IgD-negative memory B cell (primary cell): ENCODE measurements at regions not wholly inside any gene's neighbourhood (a gene's known extent, or its start where the extent isn't known, plus 50 kb on each side); places are given as distances from the start of the nearest gene placed in this dataset.

ENCODE experiments used
- H3K27ac Mint-ChIP-seq, 3 donors: one replicate each; pipeline ENCODE4 v1.8.0; 2020 to 2022; ENCODE audit warnings: mild to moderate bottlenecking in 3 of 3, mixed read lengths in 3 of 3, moderate library complexity in 1 of 3
- H3K27me3 Mint-ChIP-seq: one replicate; pipeline ENCODE4 v1.8.0; 2021; ENCODE audit warnings: mixed read lengths
- H3K36me3 Mint-ChIP-seq: one replicate; pipeline ENCODE4 v1.8.0; 2020; ENCODE audit warnings: mild to moderate bottlenecking, mixed read lengths
- H3K4me1 Mint-ChIP-seq, 3 donors: one replicate each; pipeline ENCODE4 v1.8.0; 2020 to 2022; ENCODE audit warnings: mixed read lengths in 3 of 3, mild to moderate bottlenecking in 1 of 3
- H3K4me3 Mint-ChIP-seq, 4 donors: one replicate each; pipeline ENCODE4 v1.8.0; 2020 to 2022; ENCODE audit warnings: mild to moderate bottlenecking in 4 of 4, mixed read lengths in 4 of 4, moderate library complexity in 3 of 4
- H3K9me3 Mint-ChIP-seq, 3 donors: one replicate each; pipeline ENCODE4 v1.8.0; 2020 to 2021; ENCODE audit warnings: mixed read lengths in 3 of 3, mild to moderate bottlenecking in 1 of 3

GRCh38 chr1:72780212-72780611, 497.9 kb upstream of the NEGR1 start:
- no peak overlapping the region for H3K4me3 Mint-ChIP-seq
- no peaks in the 10 kb centered on the region for H3K27me3 Mint-ChIP-seq
- no peak overlapping the region for H3K27ac Mint-ChIP-seq

GRCh38 chr1:72777918-72778317, 495.6 kb upstream of the NEGR1 start:
- Mint-ChIP-seq H3K4me1 (no peaks in the 10 kb centered on the region), H3K27me3 (no peaks in the 10 kb centered on the region), H3K9me3 (peaks cover 0 to 6% (median 2%) of the 10 kb centered on the region in 3 donors), H3K27ac (no peak overlapping the region), H3K36me3 (no peaks in the 10 kb centered on the region), H3K4me3 (no peak overlapping the region)

More at GRCh38 chr1:72780212-72780611, 497.9 kb upstream of the NEGR1 start:
- H3K36me3 Mint-ChIP-seq: no peaks in the 10 kb centered on the region
- H3K9me3 Mint-ChIP-seq: peaks cover 0 to 3% (median 1%) of the 10 kb centered on the region in 3 donors
- no peaks in the 10 kb centered on the region for H3K4me1 Mint-ChIP-seq

- H3K4me1 Mint-ChIP-seq: no peaks in the 10 kb centered on the region
- H3K27me3 Mint-ChIP-seq: no peaks in the 10 kb centered on the region
- H3K9me3 Mint-ChIP-seq: peaks cover 0 to 4% (median 2%) of the 10 kb centered on the region in 3 donors
- H3K36me3 Mint-ChIP-seq: no peaks in the 10 kb centered on the region
- peak overlapping the region in 1 of 4 donors; percentile 39 for H3K4me3 Mint-ChIP-seq
- no peak overlapping the region for H3K27ac Mint-ChIP-seq
Observed at GRCh38 chr1:72763481-72763880, 481.1 kb upstream of the NEGR1 start.

GRCh38 chr1:72759486-72759885, 477.1 kb upstream of the NEGR1 start:
- H3K36me3 Mint-ChIP-seq: no peaks in the 10 kb centered on the region

GRCh38 chr1:72757843-72758242, 475.5 kb upstream of the NEGR1 start:
- Mint-ChIP-seq H3K27ac (no peak overlapping the region), H3K27me3 (no peaks in the 10 kb centered on the region), H3K9me3 (peaks cover 0 to 6% (median 4%) of the 10 kb centered on the region in 3 donors), H3K4me3 (no peak overlapping the region), H3K36me3 (no peaks in the 10 kb centered on the region), H3K4me1 (no peaks in the 10 kb centered on the region)

More at GRCh38 chr1:72759486-72759885, 477.1 kb upstream of the NEGR1 start:
- Mint-ChIP-seq H3K9me3 (peaks cover 0 to 4% (median 4%) of the 10 kb centered on the region in 3 donors), H3K4me3 (no peak overlapping the region), H3K27me3 (no peaks in the 10 kb centered on the region), H3K4me1 (no peaks in the 10 kb centered on the region), H3K27ac (no peak overlapping the region)

- H3K4me3 Mint-ChIP-seq: no peak overlapping the region
- no peaks in the 10 kb centered on the region for H3K27me3 Mint-ChIP-seq
- H3K4me1 Mint-ChIP-seq: no peaks in the 10 kb centered on the region
- H3K27ac Mint-ChIP-seq: no peak overlapping the region
- H3K9me3 Mint-ChIP-seq: peaks cover 0 to 4% (median 2%) of the 10 kb centered on the region in 3 donors
- H3K36me3 Mint-ChIP-seq: no peaks in the 10 kb centered on the region
Observed at GRCh38 chr1:72745413-72745812, 463.1 kb upstream of the NEGR1 start.

GRCh38 chr1:72734415-72734814, 452.1 kb upstream of the NEGR1 start:
- no peaks in the 10 kb centered on the region for H3K27me3 Mint-ChIP-seq
- H3K9me3 Mint-ChIP-seq: peaks cover 6 to 7% (median 6%) of the 10 kb centered on the region in 3 donors
- H3K4me1 Mint-ChIP-seq: no peaks in the 10 kb centered on the region
- no peaks in the 10 kb centered on the region for H3K36me3 Mint-ChIP-seq
- no peak overlapping the region for H3K27ac Mint-ChIP-seq
- no peak overlapping the region for H3K4me3 Mint-ChIP-seq

GRCh38 chr1:72724951-72725861, 442.9 kb upstream of the NEGR1 start:
- no peak overlapping the region for H3K4me3 Mint-ChIP-seq
- no peaks in the 10 kb centered on the region for H3K36me3 Mint-ChIP-seq
- H3K4me1 Mint-ChIP-seq: no peaks in the 10 kb centered on the region
- peaks cover 1 to 5% (median 3%) of the 10 kb centered on the region in 3 donors for H3K9me3 Mint-ChIP-seq
- no peaks in the 10 kb centered on the region for H3K27me3 Mint-ChIP-seq
- no peak overlapping the region for H3K27ac Mint-ChIP-seq

GRCh38 chr1:72705921-72706320, 423.6 kb upstream of the NEGR1 start:
- no peak overlapping the region for H3K4me3 Mint-ChIP-seq
- no peak overlapping the region for H3K27ac Mint-ChIP-seq
- peaks cover 0 to 6% (median 3%) of the 10 kb centered on the region in 3 donors for H3K9me3 Mint-ChIP-seq
- H3K36me3 Mint-ChIP-seq: no peaks in the 10 kb centered on the region
- H3K27me3 Mint-ChIP-seq: no peaks in the 10 kb centered on the region
- H3K4me1 Mint-ChIP-seq: no peaks in the 10 kb centered on the region

GRCh38 chr1:72704841-72705477, 422.6 kb upstream of the NEGR1 start:
- H3K27me3 Mint-ChIP-seq: no peaks in the 10 kb centered on the region
- peaks cover 0 to 6% (median 3%) of the 10 kb centered on the region in 3 donors for H3K9me3 Mint-ChIP-seq
- no peaks in the 10 kb centered on the region for H3K4me1 Mint-ChIP-seq
- no peaks in the 10 kb centered on the region for H3K36me3 Mint-ChIP-seq
- no peak overlapping the region for H3K4me3 Mint-ChIP-seq
- no peak overlapping the region for H3K27ac Mint-ChIP-seq

- Mint-ChIP-seq H3K4me1 (no peaks in the 10 kb centered on the region), H3K4me3 (no peak overlapping the region), H3K9me3 (peaks cover 0 to 14% (median 0%) of the 10 kb centered on the region in 3 donors), H3K27me3 (no peaks in the 10 kb centered on the region), H3K27ac (no peak overlapping the region), H3K36me3 (no peaks in the 10 kb centered on the region)
Observed at GRCh38 chr1:72697410-72697809, 415.1 kb upstream of the NEGR1 start.

- Mint-ChIP-seq H3K36me3 (no peaks in the 10 kb centered on the region), H3K27me3 (no peaks in the 10 kb centered on the region), H3K27ac (no peak overlapping the region), H3K4me3 (no peak overlapping the region), H3K9me3 (peaks cover 0 to 17% (median 0%) of the 10 kb centered on the region in 3 donors), H3K4me1 (no peaks in the 10 kb centered on the region)
Observed at GRCh38 chr1:72693899-72694298, 411.6 kb upstream of the NEGR1 start.

GRCh38 chr1:72693376-72693775, 411.0 kb upstream of the NEGR1 start:
- Mint-ChIP-seq H3K36me3 (no peaks in the 10 kb centered on the region), H3K9me3 (peaks cover 0 to 17% (median 0%) of the 10 kb centered on the region in 3 donors), H3K27me3 (no peaks in the 10 kb centered on the region), H3K27ac (no peak overlapping the region), H3K4me3 (no peak overlapping the region), H3K4me1 (no peaks in the 10 kb centered on the region)

- no peaks in the 10 kb centered on the region for H3K36me3 Mint-ChIP-seq
- no peak overlapping the region for H3K27ac Mint-ChIP-seq
- no peaks in the 10 kb centered on the region for H3K4me1 Mint-ChIP-seq
- no peak overlapping the region for H3K4me3 Mint-ChIP-seq
- H3K9me3 Mint-ChIP-seq: peaks cover 2 to 33% (median 7%) of the 10 kb centered on the region in 3 donors
- no peaks in the 10 kb centered on the region for H3K27me3 Mint-ChIP-seq
Observed at GRCh38 chr1:72690871-72691270, 408.5 kb upstream of the NEGR1 start.

- no peak overlapping the region for H3K27ac Mint-ChIP-seq
- no peaks in the 10 kb centered on the region for H3K27me3 Mint-ChIP-seq
- H3K9me3 Mint-ChIP-seq: peaks cover 2 to 10% (median 6%) of the 10 kb centered on the region in 3 donors
- no peaks in the 10 kb centered on the region for H3K4me1 Mint-ChIP-seq
- H3K36me3 Mint-ChIP-seq: no peaks in the 10 kb centered on the region
- H3K4me3 Mint-ChIP-seq: no peak overlapping the region
Observed at GRCh38 chr1:72678683-72679082, 396.3 kb upstream of the NEGR1 start.
